GM23338 (cell line): ENCODE measurements at regions not wholly inside any gene's neighbourhood (a gene's known extent, or its start where the extent isn't known, plus 50 kb on each side); places are given as distances from the start of the nearest gene placed in this dataset.

ENCODE experiments used
- ATAC-seq: fragments of 200-7000 bp; cut with Tn5 transposase; 3 replicates; pipeline ENCODE4 v1.9.1; 2020
- DNase-seq: peaks from one replicate; pipeline ENCODE4 v3.0.0-alpha.2; 2015; ENCODE audit warnings: low spot score
- H2AFZ ChIP-seq: fragments of 200-600 bp; sonication (generic); 2 replicates; pipeline ENCODE4 v1.8.0; 2016; ENCODE audit warnings: antibody characterized with exemption, mild to moderate bottlenecking, moderate library complexity
- H3F3A ChIP-seq: fragments of 200-600 bp; sonication (generic); replicated peaks from 2 replicates; pipeline ENCODE4 v1.8.0; 2017; ENCODE audit warnings: antibody characterized with exemption, mixed run types, low read depth
- H3K27ac ChIP-seq: fragments of 200-600 bp; sonication (generic); 2 replicates; pipeline ENCODE4 v1.6.1; 2016; ENCODE audit warnings: low read depth
- H3K27me3 ChIP-seq: fragments of 200-600 bp; sonication (generic); 2 replicates; pipeline ENCODE4 v1.8.0; 2016; ENCODE audit warnings: mild to moderate bottlenecking, mixed run types, moderate library complexity; ENCODE audit not compliant: insufficient read depth
- H3K36me3 ChIP-seq: fragments of 200-600 bp; sonication (generic); 2 replicates; pipeline ENCODE4 v1.8.0; 2016; ENCODE audit warnings: mild to moderate bottlenecking; ENCODE audit not compliant: insufficient read depth
- H3K4me1 ChIP-seq: fragments of 200-600 bp; sonication (generic); 2 replicates; pipeline ENCODE4 v1.8.0; 2016; ENCODE audit warnings: mild to moderate bottlenecking, moderate library complexity; ENCODE audit not compliant: insufficient read depth
- H3K4me2 ChIP-seq: fragments of 200-600 bp; sonication (generic); 2 replicates; pipeline ENCODE4 v1.7.1; 2017; ENCODE audit warnings: mixed run types
- H3K4me3 ChIP-seq: fragments of 200-600 bp; sonication (generic); 2 replicates; pipeline ENCODE4 v1.6.1; 2016; ENCODE audit warnings: mixed run types
- H3K79me2 ChIP-seq: fragments of 200-600 bp; sonication (generic); replicated peaks from 2 replicates; pipeline ENCODE4 v1.8.0; 2017; ENCODE audit warnings: mild to moderate bottlenecking; ENCODE audit not compliant: insufficient read depth
- H3K9me2 ChIP-seq: fragments of 200-600 bp; sonication (generic); 2 replicates; pipeline ENCODE4 v1.8.0; 2017; ENCODE audit not compliant: insufficient read depth
- H4K20me1 ChIP-seq: fragments of 200-600 bp; sonication (generic); replicated peaks from 2 replicates; pipeline ENCODE4 v1.8.0; 2017; ENCODE audit warnings: mild to moderate bottlenecking; ENCODE audit not compliant: insufficient read depth
- H3K27ac Mint-ChIP-seq: 2 replicates; pipeline ENCODE4 v1.8.0; 2020; ENCODE audit warnings: inconsistent platforms, mild to moderate bottlenecking, moderate library complexity, mixed read lengths
- H3K27me3 Mint-ChIP-seq: 3 replicates; pipeline ENCODE4 v1.8.0; 2022; ENCODE audit warnings: low read depth, mild to moderate bottlenecking, moderate library complexity, mixed read lengths, inconsistent platforms; ENCODE audit not compliant: insufficient read depth, poor library complexity
- H3K36me3 Mint-ChIP-seq: 3 replicates; pipeline ENCODE4 v1.8.0; 2021; ENCODE audit warnings: low read depth, mild to moderate bottlenecking, inconsistent platforms, moderate library complexity, mixed read lengths
- H3K4me1 Mint-ChIP-seq: 3 replicates; pipeline ENCODE4 v1.8.0; 2020; ENCODE audit warnings: mild to moderate bottlenecking, inconsistent platforms, mixed read lengths
- H3K4me3 Mint-ChIP-seq: 3 replicates; pipeline ENCODE4 v1.8.0; 2021; ENCODE audit warnings: moderate library complexity, mild to moderate bottlenecking, inconsistent platforms, mixed read lengths
- H3K9me3 Mint-ChIP-seq: 3 replicates; pipeline ENCODE4 v1.8.0; 2020; ENCODE audit warnings: moderate library complexity, mild to moderate bottlenecking, inconsistent platforms, mixed read lengths
- CREB1 ChIP-seq: fragments of 250-450 bp; sonication (Bioruptor Pico); IDR thresholded peaks from 2 replicates; pipeline ENCODE4 v1.5.0; 2020; ENCODE audit warnings: low read depth, mild to moderate bottlenecking, moderate library complexity
- EZH2 ChIP-seq: fragments of 200-600 bp; sonication (generic); IDR thresholded peaks from one replicate; pipeline ENCODE4 v1.8.0; 2017; ENCODE audit warnings: antibody characterized with exemption, mild to moderate bottlenecking, low read depth; ENCODE audit not compliant: unreplicated experiment
- EZH2phosphoT487 ChIP-seq: fragments of 200-600 bp; sonication (generic); IDR thresholded peaks from one replicate; pipeline ENCODE4 v1.8.1; 2018; ENCODE audit warnings: antibody characterized with exemption; ENCODE audit not compliant: unreplicated experiment
- JUNB ChIP-seq: IDR thresholded peaks from one replicate; pipeline ENCODE4 v1.6.1; 2016; ENCODE audit warnings: antibody characterized with exemption; ENCODE audit not compliant: unreplicated experiment
- STAT1 ChIP-seq: IDR thresholded peaks from one replicate; pipeline ENCODE4 v1.6.1; 2016; ENCODE audit warnings: antibody characterized with exemption; ENCODE audit not compliant: unreplicated experiment
- TF ChIP-seq, protein P1 (sequence below): IDR thresholded peaks from 2 replicates; pipeline ENCODE4 v1.6.1; 2016; ENCODE audit warnings: antibody characterized with exemption
- TF ChIP-seq, protein P2 (sequence below), 2 experiments: fragments of 200-600 bp in 1 of 2; sonication (generic) in 1 of 2; conservative IDR thresholded peaks; 2 replicates each; pipeline versions ENCODE4 v1.5.1 to v1.6.1; 2016 to 2017; ENCODE audit warnings: antibody characterized with exemption in 2 of 2, low read depth in 2 of 2, mild to moderate bottlenecking in 2 of 2, moderate library complexity in 1 of 2
- TF ChIP-seq, protein P3 (sequence below): fragments of 250-450 bp; sonication (Bioruptor Pico); IDR thresholded peaks from 2 replicates; pipeline ENCODE4 v1.5.0; 2020; ENCODE audit warnings: mild to moderate bottlenecking, moderate library complexity
- TF ChIP-seq, protein P4 (sequence below): IDR thresholded peaks from one replicate; pipeline ENCODE4 v1.6.1; 2018; ENCODE audit warnings: antibody characterized with exemption; ENCODE audit not compliant: unreplicated experiment

DNA sequence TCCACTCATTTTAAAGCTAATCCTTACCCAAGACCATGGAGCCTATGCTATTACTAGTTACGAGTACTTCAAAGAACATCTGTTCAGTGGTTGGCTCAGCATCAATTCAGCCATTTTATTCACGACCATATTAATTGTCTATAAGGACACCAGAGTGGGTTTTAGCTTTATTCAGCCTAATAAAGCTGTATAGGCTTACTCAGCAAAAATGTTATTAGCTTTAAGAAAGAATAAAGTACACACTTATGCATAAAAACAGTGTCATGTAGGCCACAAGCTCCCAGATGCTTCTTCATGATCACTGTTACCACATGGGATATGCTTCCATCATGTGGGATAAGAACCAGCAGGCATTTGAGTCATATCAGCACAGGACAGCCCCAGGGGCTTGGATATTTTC is 87.4 kb upstream of the GPR149 start:
- Histone ChIP-seq H3K36me3 (no peaks in the 10 kb centered on the region), H3K27me3 (no peaks in the 10 kb centered on the region), H2AFZ (no peak overlapping the region), H3K4me3 (no peak overlapping the region), H3K4me2 (no peak overlapping the region), H3K79me2 (no peaks in the 10 kb centered on the region), H3K9me2 (no peaks in the 10 kb centered on the region; the same call in 1 of the 2 replicates), H3K4me1 (no peaks in the 10 kb centered on the region; the same call in 1 of the 2 replicates), H4K20me1 (no peaks in the 10 kb centered on the region), H3K27ac (no peak overlapping the region), H3F3A (no peaks in the 10 kb centered on the region)
- no peaks in the 10 kb centered on the region for H3K9me3 Mint-ChIP-seq
- TF ChIP-seq EZH2 (no peak), EZH2phosphoT487 (no peak), CREB1 (CRISPR knock-in tag) (no peak), JUNB (no peak), STAT1 (no peak)
- TF ChIP-seq, protein P1, sequence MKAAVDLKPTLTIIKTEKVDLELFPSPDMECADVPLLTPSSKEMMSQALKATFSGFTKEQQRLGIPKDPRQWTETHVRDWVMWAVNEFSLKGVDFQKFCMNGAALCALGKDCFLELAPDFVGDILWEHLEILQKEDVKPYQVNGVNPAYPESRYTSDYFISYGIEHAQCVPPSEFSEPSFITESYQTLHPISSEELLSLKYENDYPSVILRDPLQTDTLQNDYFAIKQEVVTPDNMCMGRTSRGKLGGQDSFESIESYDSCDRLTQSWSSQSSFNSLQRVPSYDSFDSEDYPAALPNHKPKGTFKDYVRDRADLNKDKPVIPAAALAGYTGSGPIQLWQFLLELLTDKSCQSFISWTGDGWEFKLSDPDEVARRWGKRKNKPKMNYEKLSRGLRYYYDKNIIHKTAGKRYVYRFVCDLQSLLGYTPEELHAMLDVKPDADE = no peak
- TF ChIP-seq, protein P2, sequence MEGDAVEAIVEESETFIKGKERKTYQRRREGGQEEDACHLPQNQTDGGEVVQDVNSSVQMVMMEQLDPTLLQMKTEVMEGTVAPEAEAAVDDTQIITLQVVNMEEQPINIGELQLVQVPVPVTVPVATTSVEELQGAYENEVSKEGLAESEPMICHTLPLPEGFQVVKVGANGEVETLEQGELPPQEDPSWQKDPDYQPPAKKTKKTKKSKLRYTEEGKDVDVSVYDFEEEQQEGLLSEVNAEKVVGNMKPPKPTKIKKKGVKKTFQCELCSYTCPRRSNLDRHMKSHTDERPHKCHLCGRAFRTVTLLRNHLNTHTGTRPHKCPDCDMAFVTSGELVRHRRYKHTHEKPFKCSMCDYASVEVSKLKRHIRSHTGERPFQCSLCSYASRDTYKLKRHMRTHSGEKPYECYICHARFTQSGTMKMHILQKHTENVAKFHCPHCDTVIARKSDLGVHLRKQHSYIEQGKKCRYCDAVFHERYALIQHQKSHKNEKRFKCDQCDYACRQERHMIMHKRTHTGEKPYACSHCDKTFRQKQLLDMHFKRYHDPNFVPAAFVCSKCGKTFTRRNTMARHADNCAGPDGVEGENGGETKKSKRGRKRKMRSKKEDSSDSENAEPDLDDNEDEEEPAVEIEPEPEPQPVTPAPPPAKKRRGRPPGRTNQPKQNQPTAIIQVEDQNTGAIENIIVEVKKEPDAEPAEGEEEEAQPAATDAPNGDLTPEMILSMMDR (conservative IDR thresholded peaks at IDR 0.05; ENCODE audit: low read depth in 2 of 2) = no peak
- TF ChIP-seq, protein P3, sequence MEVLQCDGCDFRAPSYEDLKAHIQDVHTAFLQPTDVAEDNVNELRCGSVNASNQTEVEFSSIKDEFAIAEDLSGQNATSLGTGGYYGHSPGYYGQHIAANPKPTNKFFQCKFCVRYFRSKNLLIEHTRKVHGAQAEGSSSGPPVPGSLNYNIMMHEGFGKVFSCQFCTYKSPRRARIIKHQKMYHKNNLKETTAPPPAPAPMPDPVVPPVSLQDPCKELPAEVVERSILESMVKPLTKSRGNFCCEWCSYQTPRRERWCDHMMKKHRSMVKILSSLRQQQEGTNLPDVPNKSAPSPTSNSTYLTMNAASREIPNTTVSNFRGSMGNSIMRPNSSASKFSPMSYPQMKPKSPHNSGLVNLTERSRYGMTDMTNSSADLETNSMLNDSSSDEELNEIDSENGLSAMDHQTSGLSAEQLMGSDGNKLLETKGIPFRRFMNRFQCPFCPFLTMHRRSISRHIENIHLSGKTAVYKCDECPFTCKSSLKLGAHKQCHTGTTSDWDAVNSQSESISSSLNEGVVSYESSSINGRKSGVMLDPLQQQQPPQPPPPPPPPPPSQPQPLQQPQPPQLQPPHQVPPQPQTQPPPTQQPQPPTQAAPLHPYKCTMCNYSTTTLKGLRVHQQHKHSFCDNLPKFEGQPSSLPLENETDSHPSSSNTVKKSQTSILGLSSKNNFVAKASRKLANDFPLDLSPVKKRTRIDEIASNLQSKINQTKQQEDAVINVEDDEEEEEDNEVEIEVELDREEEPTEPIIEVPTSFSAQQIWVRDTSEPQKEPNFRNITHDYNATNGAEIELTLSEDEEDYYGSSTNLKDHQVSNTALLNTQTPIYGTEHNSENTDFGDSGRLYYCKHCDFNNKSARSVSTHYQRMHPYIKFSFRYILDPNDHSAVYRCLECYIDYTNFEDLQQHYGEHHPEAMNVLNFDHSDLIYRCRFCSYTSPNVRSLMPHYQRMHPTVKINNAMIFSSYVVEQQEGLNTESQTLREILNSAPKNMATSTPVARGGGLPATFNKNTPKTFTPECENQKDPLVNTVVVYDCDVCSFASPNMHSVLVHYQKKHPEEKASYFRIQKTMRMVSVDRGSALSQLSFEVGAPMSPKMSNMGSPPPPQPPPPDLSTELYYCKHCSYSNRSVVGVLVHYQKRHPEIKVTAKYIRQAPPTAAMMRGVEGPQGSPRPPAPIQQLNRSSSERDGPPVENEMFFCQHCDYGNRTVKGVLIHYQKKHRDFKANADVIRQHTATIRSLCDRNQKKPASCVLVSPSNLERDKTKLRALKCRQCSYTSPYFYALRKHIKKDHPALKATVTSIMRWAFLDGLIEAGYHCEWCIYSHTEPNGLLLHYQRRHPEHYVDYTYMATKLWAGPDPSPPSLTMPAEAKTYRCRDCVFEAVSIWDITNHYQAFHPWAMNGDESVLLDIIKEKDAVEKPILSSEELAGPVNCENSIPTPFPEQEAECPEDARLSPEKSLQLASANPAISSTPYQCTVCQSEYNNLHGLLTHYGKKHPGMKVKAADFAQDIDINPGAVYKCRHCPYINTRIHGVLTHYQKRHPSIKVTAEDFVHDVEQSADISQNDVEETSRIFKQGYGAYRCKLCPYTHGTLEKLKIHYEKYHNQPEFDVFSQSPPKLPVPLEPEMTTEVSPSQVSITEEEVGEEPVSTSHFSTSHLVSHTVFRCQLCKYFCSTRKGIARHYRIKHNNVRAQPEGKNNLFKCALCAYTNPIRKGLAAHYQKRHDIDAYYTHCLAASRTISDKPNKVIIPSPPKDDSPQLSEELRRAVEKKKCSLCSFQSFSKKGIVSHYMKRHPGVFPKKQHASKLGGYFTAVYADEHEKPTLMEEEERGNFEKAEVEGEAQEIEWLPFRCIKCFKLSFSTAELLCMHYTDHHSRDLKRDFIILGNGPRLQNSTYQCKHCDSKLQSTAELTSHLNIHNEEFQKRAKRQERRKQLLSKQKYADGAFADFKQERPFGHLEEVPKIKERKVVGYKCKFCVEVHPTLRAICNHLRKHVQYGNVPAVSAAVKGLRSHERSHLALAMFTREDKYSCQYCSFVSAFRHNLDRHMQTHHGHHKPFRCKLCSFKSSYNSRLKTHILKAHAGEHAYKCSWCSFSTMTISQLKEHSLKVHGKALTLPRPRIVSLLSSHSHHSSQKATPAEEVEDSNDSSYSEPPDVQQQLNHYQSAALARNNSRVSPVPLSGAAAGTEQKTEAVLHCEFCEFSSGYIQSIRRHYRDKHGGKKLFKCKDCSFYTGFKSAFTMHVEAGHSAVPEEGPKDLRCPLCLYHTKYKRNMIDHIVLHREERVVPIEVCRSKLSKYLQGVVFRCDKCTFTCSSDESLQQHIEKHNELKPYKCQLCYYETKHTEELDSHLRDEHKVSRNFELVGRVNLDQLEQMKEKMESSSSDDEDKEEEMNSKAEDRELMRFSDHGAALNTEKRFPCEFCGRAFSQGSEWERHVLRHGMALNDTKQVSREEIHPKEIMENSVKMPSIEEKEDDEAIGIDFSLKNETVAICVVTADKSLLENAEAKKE (CRISPR knock-in tag) = no peak
- TF ChIP-seq, protein P4, sequence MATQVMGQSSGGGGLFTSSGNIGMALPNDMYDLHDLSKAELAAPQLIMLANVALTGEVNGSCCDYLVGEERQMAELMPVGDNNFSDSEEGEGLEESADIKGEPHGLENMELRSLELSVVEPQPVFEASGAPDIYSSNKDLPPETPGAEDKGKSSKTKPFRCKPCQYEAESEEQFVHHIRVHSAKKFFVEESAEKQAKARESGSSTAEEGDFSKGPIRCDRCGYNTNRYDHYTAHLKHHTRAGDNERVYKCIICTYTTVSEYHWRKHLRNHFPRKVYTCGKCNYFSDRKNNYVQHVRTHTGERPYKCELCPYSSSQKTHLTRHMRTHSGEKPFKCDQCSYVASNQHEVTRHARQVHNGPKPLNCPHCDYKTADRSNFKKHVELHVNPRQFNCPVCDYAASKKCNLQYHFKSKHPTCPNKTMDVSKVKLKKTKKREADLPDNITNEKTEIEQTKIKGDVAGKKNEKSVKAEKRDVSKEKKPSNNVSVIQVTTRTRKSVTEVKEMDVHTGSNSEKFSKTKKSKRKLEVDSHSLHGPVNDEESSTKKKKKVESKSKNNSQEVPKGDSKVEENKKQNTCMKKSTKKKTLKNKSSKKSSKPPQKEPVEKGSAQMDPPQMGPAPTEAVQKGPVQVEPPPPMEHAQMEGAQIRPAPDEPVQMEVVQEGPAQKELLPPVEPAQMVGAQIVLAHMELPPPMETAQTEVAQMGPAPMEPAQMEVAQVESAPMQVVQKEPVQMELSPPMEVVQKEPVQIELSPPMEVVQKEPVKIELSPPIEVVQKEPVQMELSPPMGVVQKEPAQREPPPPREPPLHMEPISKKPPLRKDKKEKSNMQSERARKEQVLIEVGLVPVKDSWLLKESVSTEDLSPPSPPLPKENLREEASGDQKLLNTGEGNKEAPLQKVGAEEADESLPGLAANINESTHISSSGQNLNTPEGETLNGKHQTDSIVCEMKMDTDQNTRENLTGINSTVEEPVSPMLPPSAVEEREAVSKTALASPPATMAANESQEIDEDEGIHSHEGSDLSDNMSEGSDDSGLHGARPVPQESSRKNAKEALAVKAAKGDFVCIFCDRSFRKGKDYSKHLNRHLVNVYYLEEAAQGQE = no peak
- peaks cover 1% of the 10 kb centered on the region for H3K27me3 Mint-ChIP-seq
- no peak overlapping the region for H3K27ac Mint-ChIP-seq
- DNase-seq = no peak
- H3K4me3 Mint-ChIP-seq = no peak overlapping the region
- ATAC-seq = no peak
- no peaks in the 10 kb centered on the region for H3K4me1 Mint-ChIP-seq
- no peaks in the 10 kb centered on the region for H3K36me3 Mint-ChIP-seq
